ENCODE measurements at regions not wholly inside any gene's neighbourhood (a gene's known extent, or its start where the extent isn't known, plus 50 kb on each side); places are given as distances from the start of the nearest gene placed in this dataset.

DNA sequence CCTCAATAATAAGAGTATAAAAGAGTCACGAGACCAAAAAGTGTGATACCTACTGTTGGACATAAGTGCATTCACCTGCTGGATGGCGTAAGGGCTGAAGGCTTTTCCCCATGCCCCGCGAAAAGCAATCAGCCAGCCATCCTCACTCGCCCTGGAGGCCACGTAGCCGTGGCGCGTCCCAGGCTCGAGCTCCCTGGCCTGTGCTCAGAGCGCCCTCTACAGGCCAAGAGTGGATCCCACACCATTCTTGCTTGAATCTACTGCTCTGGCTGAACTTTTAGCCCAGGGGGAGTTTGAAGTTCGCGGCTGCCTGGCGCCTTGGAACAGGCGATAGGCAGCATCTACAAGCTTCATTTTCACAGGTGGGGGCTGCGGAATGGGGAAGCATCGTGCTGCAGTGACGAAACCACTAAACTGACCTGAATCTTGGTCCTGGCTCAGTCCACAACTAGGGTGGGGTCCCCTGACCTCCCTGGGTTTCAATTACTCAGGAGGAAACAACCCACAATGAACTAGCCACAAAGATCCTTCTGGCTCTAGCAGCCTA, 70.3 kb upstream of the SERBP1 start:
- TF ChIP-seq TAF1 (IDR thresholded peaks at IDR 0.05; ENCODE audit: low read depth) = no peak
- no peak for TF ChIP-seq EP300 (conservative IDR thresholded peaks at IDR 0.05; ENCODE audit: poor library complexity, severe bottlenecking)
- TF ChIP-seq SMC3 (conservative IDR thresholded peaks at IDR 0.05; ENCODE audit: poor library complexity) = peak; percentile 95
- no peak for TF ChIP-seq EZH2 (IDR thresholded peaks at IDR 0.05; ENCODE audit: borderline replicate concordance, insufficient read depth, low read length, poor library complexity, severe bottlenecking)
- TF ChIP-seq, protein P1, sequence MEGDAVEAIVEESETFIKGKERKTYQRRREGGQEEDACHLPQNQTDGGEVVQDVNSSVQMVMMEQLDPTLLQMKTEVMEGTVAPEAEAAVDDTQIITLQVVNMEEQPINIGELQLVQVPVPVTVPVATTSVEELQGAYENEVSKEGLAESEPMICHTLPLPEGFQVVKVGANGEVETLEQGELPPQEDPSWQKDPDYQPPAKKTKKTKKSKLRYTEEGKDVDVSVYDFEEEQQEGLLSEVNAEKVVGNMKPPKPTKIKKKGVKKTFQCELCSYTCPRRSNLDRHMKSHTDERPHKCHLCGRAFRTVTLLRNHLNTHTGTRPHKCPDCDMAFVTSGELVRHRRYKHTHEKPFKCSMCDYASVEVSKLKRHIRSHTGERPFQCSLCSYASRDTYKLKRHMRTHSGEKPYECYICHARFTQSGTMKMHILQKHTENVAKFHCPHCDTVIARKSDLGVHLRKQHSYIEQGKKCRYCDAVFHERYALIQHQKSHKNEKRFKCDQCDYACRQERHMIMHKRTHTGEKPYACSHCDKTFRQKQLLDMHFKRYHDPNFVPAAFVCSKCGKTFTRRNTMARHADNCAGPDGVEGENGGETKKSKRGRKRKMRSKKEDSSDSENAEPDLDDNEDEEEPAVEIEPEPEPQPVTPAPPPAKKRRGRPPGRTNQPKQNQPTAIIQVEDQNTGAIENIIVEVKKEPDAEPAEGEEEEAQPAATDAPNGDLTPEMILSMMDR (IDR thresholded peaks at IDR 0.05; ENCODE audit: poor library complexity, severe bottlenecking) = peak; percentile 97
- no peak for TF ChIP-seq POLR2AphosphoS5 (IDR thresholded peaks at IDR 0.05)
- TF ChIP-seq RAD21 (conservative IDR thresholded peaks at IDR 0.05) = peak; percentile 99
- TF ChIP-seq, protein P2, sequence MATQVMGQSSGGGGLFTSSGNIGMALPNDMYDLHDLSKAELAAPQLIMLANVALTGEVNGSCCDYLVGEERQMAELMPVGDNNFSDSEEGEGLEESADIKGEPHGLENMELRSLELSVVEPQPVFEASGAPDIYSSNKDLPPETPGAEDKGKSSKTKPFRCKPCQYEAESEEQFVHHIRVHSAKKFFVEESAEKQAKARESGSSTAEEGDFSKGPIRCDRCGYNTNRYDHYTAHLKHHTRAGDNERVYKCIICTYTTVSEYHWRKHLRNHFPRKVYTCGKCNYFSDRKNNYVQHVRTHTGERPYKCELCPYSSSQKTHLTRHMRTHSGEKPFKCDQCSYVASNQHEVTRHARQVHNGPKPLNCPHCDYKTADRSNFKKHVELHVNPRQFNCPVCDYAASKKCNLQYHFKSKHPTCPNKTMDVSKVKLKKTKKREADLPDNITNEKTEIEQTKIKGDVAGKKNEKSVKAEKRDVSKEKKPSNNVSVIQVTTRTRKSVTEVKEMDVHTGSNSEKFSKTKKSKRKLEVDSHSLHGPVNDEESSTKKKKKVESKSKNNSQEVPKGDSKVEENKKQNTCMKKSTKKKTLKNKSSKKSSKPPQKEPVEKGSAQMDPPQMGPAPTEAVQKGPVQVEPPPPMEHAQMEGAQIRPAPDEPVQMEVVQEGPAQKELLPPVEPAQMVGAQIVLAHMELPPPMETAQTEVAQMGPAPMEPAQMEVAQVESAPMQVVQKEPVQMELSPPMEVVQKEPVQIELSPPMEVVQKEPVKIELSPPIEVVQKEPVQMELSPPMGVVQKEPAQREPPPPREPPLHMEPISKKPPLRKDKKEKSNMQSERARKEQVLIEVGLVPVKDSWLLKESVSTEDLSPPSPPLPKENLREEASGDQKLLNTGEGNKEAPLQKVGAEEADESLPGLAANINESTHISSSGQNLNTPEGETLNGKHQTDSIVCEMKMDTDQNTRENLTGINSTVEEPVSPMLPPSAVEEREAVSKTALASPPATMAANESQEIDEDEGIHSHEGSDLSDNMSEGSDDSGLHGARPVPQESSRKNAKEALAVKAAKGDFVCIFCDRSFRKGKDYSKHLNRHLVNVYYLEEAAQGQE (IDR thresholded peaks at IDR 0.05; ENCODE audit: borderline replicate concordance) = no peak
- peak; percentile 57 for TF ChIP-seq MXI1 (conservative IDR thresholded peaks at IDR 0.05; ENCODE audit: poor library complexity, severe bottlenecking)
- Histone ChIP-seq H3K9ac (ENCODE audit: low read length) (no peak overlapping the region), H3K36me3 (ENCODE audit: insufficient read depth, low read length) (no peaks in the 10 kb centered on the region), H3K27ac (ENCODE audit: low read length) (no peak overlapping the region), H4K20me1 (ENCODE audit: insufficient read depth) (no peaks in the 10 kb centered on the region), H3K27me3 (ENCODE audit: insufficient read depth, low read depth, low read length) (no peaks in the 10 kb centered on the region), H3K9me2 (ENCODE audit: insufficient read depth, low read length) (no peaks in the 10 kb centered on the region), H3K79me2 (replicated peaks; ENCODE audit: insufficient read depth, low read length) (no peaks in the 10 kb centered on the region), H2AFZ (ENCODE audit: low read depth, low read length) (no peak overlapping the region), H3K4me3 (ENCODE audit: low read length) (no peak overlapping the region), H3K4me2 (ENCODE audit: low read length) (no peak overlapping the region), H3F3A (ENCODE audit: insufficient read depth, low read length, poor library complexity, severe bottlenecking) (no peaks in the 10 kb centered on the region), H3K9me3 (ENCODE audit: low read length) (no peaks in the 10 kb centered on the region)

DNA sequence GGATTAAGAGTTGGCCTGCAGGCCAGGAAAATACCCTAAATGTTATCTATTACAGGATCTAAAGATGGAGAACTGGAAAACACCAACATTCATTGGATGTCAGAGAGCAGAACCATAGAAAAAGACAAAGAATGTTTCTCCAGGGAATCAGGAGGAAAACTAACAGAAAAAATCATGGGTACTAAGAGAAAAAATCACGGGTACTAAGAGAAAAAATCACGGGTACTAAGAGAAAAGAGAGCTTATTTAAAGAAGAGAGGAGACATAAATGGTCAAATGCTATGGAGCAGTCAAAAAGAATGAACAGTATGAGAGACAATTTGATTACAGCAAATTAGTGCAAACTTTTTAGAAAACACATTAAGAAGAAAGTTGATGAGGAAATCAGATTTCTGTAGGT, 73.8 kb upstream of the SERBP1 start:
- Histone ChIP-seq H3F3A (ENCODE audit: insufficient read depth, low read length, poor library complexity, severe bottlenecking) (no peaks in the 10 kb centered on the region), H3K27ac (ENCODE audit: low read length) (no peak overlapping the region), H3K27me3 (ENCODE audit: insufficient read depth, low read depth, low read length) (no peaks in the 10 kb centered on the region), H4K20me1 (ENCODE audit: insufficient read depth) (no peaks in the 10 kb centered on the region), H3K4me2 (ENCODE audit: low read length) (no peak overlapping the region), H3K36me3 (ENCODE audit: insufficient read depth, low read length) (no peaks in the 10 kb centered on the region), H3K4me3 (ENCODE audit: low read length) (no peak overlapping the region), H3K9ac (ENCODE audit: low read length) (no peak overlapping the region), H2AFZ (ENCODE audit: low read depth, low read length) (no peak overlapping the region), H3K9me2 (ENCODE audit: insufficient read depth, low read length) (no peaks in the 10 kb centered on the region), H3K79me2 (replicated peaks; ENCODE audit: insufficient read depth, low read length) (no peaks in the 10 kb centered on the region), H3K9me3 (ENCODE audit: low read length) (no peaks in the 10 kb centered on the region)
- TF ChIP-seq, protein P2 (IDR thresholded peaks at IDR 0.05; ENCODE audit: borderline replicate concordance) = no peak
- no peak for TF ChIP-seq EP300 (conservative IDR thresholded peaks at IDR 0.05; ENCODE audit: poor library complexity, severe bottlenecking)
- no peak for TF ChIP-seq POLR2AphosphoS5 (IDR thresholded peaks at IDR 0.05)
- TF ChIP-seq TAF1 (IDR thresholded peaks at IDR 0.05; ENCODE audit: low read depth) = no peak
- no peak for TF ChIP-seq SMC3 (conservative IDR thresholded peaks at IDR 0.05; ENCODE audit: poor library complexity)
- TF ChIP-seq, protein P1 (IDR thresholded peaks at IDR 0.05; ENCODE audit: poor library complexity, severe bottlenecking) = no peak
- no peak for TF ChIP-seq MXI1 (conservative IDR thresholded peaks at IDR 0.05; ENCODE audit: poor library complexity, severe bottlenecking)
- no peak for TF ChIP-seq EZH2 (IDR thresholded peaks at IDR 0.05; ENCODE audit: borderline replicate concordance, insufficient read depth, low read length, poor library complexity, severe bottlenecking)
- TF ChIP-seq RAD21 (conservative IDR thresholded peaks at IDR 0.05) = no peak

Data from neural cell (in vitro differentiated cells).